Caco-2 (cell line): ENCODE measurements at regions not wholly inside any gene's neighbourhood (a gene's known extent, or its start where the extent isn't known, plus 50 kb on each side); places are given as distances from the start of the nearest gene placed in this dataset.

Experiments used
- BruUV-seq: library from RNA; stranded (reverse); fragments of 400-500 nt; replicated peaks from 2 replicates; lab custom pipeline; 2021; lab: Mats Ljungman, UMichigan
- CTCF ChIA-PET: fragments of 300-600 bp; sonication (Branson Sonifier 250); formaldehyde crosslinking; loops from one replicate; lab custom pipeline; 2022; ENCODE audit warnings: antibody characterized with exemption; lab: Charles Lee
- POLR2A ChIA-PET: fragments of 300-600 bp; sonication (Branson Sonifier 250); formaldehyde crosslinking; loops from one replicate; lab custom pipeline; 2022; ENCODE audit warnings: antibody characterized with exemption; lab: Charles Lee
- DNase-seq, 2 experiments: peaks; one replicate each; pipeline versions ENCODE4 v3.0.0 to v3.0.0-alpha.2; 2020 to 2022
- H3K27me3 ChIP-seq: replicated peaks from 2 replicates; pipeline ENCODE4 v1.6.0; 2011; ENCODE audit warnings: low read length; ENCODE audit not compliant: control insufficient read depth, insufficient read depth
- H3K36me3 ChIP-seq: 2 replicates; pipeline ENCODE4 v1.5.1; 2011; ENCODE audit warnings: low read length; ENCODE audit not compliant: control insufficient read depth, insufficient read depth
- H3K4me1 ChIP-seq: fragments of 250-450 bp; sonication (Bioruptor Pico); 2 replicates; pipeline ENCODE4 v1.5.1; 2020; ENCODE audit warnings: mild to moderate bottlenecking
- H3K4me3 ChIP-seq: 2 replicates; pipeline ENCODE4 v1.5.1; 2011; ENCODE audit warnings: low read depth, mild to moderate bottlenecking, control low read depth, low read length
- H3K9me3 ChIP-seq: fragments of 250-450 bp; sonication (Bioruptor Pico); 2 replicates; pipeline ENCODE4 v1.5.1; 2020; ENCODE audit warnings: mild to moderate bottlenecking, moderate library complexity
- H3K27ac Mint-ChIP-seq: one replicate; pipeline ENCODE4 v1.8.0; 2022; ENCODE audit warnings: mixed read lengths; ENCODE audit not compliant: unreplicated experiment
- H3K27me3 Mint-ChIP-seq: one replicate; pipeline ENCODE4 v1.8.0; 2022; ENCODE audit warnings: mixed read lengths; ENCODE audit not compliant: insufficient read depth, unreplicated experiment
- H3K36me3 Mint-ChIP-seq: one replicate; pipeline ENCODE4 v1.8.0; 2022; ENCODE audit warnings: mild to moderate bottlenecking, mixed read lengths; ENCODE audit not compliant: insufficient read depth, unreplicated experiment
- H3K4me1 Mint-ChIP-seq: one replicate; pipeline ENCODE4 v1.8.0; 2022; ENCODE audit warnings: low read depth, mixed read lengths; ENCODE audit not compliant: unreplicated experiment
- H3K4me3 Mint-ChIP-seq: one replicate; pipeline ENCODE4 v1.8.0; 2022; ENCODE audit warnings: mild to moderate bottlenecking, moderate library complexity, mixed read lengths; ENCODE audit not compliant: unreplicated experiment
- H3K9me3 Mint-ChIP-seq: one replicate; pipeline ENCODE4 v1.8.0; 2022; ENCODE audit warnings: mixed read lengths; ENCODE audit not compliant: unreplicated experiment
- intact Hi-C: fragments of 100-400 bp; cut with micrococcal nuclease; formaldehyde crosslinking; loops from one replicate; pipeline ENCODE4 v1.10.0; 2022; ENCODE audit not compliant: unreplicated experiment
- TF ChIP-seq, protein P1 (sequence below), 2 experiments: fragments of 200-600 bp in 1 of 2; IDR thresholded peaks; 1 replicate in 1 of 2; 2 replicates in 1 of 2; pipeline versions ENCODE4 v1.5.1 to v1.8.0; 2011 to 2022; ENCODE audit warnings: antibody characterized with exemption in 1 of 2, control low read depth in 1 of 2, inconsistent platforms in 1 of 2, low read depth in 1 of 2, low read length in 1 of 2, mild to moderate bottlenecking in 1 of 2, moderate library complexity in 1 of 2; ENCODE audit not compliant: insufficient read depth in 1 of 2, severe bottlenecking in 1 of 2, unreplicated experiment in 1 of 2

DNA sequence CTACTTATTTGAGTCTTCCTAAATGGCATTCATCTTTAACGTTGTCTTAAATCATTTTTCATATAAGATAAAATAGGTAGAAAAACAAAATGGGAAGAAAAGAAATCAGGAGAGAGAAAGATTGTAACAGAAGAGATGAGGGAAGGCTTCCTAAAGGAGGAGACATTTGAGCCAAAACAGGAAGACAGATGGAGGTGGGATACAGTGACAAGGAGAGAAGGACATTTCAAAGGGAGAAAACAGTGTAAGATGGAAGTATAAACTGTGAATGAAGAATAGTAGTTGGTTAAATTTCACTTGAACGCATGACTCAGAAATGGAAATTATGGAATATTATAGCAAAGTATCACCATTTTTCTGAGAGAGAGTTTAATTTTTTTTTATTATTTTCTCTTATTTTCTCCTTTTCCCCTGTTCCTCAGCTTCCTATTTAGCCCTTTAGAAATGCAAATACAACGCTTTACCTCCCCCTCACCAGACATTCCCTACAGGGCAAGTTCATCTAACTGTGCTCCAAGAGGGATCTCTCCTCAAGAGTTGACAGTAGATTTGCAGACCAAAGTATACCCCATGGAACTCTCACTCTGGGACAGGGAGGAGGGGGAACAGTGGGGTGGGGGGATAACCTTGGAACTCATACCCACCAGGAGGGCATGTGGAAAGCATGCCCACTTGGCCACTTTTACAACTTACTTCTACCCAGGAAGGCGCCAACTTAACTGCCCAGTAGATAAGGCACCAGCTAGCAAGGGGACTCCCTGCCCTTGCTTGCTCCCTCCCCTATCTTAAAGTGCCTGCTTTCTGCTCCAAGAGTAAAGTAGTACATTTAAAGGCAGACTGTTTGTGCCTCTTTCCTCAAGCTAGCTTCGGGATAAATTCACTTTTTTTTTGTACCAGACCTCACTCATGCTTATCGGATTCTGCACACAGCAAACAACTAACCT lies 304.7 kb upstream of the POU5F2 start:
- BruUV-seq: no TSS peak
- H3K36me3 ChIP-seq: no peaks in the 10 kb centered on the region
- no peak for DNase-seq

DNA sequence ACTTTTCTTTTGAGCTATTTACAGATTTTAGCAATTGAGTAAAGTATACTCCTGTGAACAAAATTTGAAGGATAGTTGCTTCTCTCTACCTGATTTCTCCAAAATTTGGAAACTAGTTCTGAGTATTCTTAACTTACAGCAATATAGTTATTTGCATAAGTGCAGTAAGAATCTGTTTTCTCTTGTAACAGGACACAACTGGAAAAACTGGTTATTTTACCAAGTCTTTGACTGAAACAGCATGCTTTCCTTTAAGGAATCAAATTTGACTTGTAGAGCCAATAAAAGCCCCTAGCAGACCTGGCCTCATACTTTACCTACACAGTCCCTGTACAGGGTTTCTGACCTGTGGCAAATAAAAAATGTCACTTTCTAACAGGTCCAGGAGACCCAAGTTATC lies 301.9 kb upstream of the POU5F2 start:
- TF ChIP-seq, protein P1, sequence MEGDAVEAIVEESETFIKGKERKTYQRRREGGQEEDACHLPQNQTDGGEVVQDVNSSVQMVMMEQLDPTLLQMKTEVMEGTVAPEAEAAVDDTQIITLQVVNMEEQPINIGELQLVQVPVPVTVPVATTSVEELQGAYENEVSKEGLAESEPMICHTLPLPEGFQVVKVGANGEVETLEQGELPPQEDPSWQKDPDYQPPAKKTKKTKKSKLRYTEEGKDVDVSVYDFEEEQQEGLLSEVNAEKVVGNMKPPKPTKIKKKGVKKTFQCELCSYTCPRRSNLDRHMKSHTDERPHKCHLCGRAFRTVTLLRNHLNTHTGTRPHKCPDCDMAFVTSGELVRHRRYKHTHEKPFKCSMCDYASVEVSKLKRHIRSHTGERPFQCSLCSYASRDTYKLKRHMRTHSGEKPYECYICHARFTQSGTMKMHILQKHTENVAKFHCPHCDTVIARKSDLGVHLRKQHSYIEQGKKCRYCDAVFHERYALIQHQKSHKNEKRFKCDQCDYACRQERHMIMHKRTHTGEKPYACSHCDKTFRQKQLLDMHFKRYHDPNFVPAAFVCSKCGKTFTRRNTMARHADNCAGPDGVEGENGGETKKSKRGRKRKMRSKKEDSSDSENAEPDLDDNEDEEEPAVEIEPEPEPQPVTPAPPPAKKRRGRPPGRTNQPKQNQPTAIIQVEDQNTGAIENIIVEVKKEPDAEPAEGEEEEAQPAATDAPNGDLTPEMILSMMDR (IDR thresholded peaks at IDR 0.05; ENCODE audit: insufficient read depth in 1 of 2, low read depth in 1 of 2, low read length in 1 of 2, severe bottlenecking in 1 of 2, unreplicated experiment in 1 of 2): no peak
- Mint-ChIP-seq H3K36me3 (no peaks in the 10 kb centered on the region), H3K4me3 (no peak overlapping the region), H3K27me3 (no peaks in the 10 kb centered on the region), H3K27ac (no peak overlapping the region), H3K9me3 (no peaks in the 10 kb centered on the region), H3K4me1 (peaks cover 17% of the 10 kb centered on the region)
- Histone ChIP-seq H3K36me3 (no peaks in the 10 kb centered on the region), H3K4me1 (peaks cover 22% of the 10 kb centered on the region), H3K4me3 (no peak overlapping the region), H3K9me3 (no peaks in the 10 kb centered on the region), H3K27me3 (no peaks in the 10 kb centered on the region)
- DNase-seq: no peak
- POLR2A ChIA-PET: no interaction called here
- BruUV-seq: no TSS peak
- CTCF ChIA-PET: no interaction called here
- intact Hi-C loops: no loop called here

More for the DNA sequence above, 304.7 kb upstream of the POU5F2 start:
- CTCF ChIA-PET: no interaction called here
- Mint-ChIP-seq H3K27ac (no peak overlapping the region), H3K9me3 (no peaks in the 10 kb centered on the region), H3K4me3 (no peak overlapping the region), H3K4me1 (peaks cover 8% of the 10 kb centered on the region), H3K36me3 (no peaks in the 10 kb centered on the region), H3K27me3 (no peaks in the 10 kb centered on the region)
- Histone ChIP-seq H3K27me3 (no peaks in the 10 kb centered on the region), H3K4me3 (no peak overlapping the region), H3K4me1 (peaks cover 19% of the 10 kb centered on the region), H3K9me3 (no peaks in the 10 kb centered on the region)
- POLR2A ChIA-PET: no interaction called here
- intact Hi-C loops: no loop called here
- TF ChIP-seq, protein P1 (IDR thresholded peaks at IDR 0.05; ENCODE audit: insufficient read depth in 1 of 2, low read depth in 1 of 2, low read length in 1 of 2, severe bottlenecking in 1 of 2, unreplicated experiment in 1 of 2): no peak

DNA sequence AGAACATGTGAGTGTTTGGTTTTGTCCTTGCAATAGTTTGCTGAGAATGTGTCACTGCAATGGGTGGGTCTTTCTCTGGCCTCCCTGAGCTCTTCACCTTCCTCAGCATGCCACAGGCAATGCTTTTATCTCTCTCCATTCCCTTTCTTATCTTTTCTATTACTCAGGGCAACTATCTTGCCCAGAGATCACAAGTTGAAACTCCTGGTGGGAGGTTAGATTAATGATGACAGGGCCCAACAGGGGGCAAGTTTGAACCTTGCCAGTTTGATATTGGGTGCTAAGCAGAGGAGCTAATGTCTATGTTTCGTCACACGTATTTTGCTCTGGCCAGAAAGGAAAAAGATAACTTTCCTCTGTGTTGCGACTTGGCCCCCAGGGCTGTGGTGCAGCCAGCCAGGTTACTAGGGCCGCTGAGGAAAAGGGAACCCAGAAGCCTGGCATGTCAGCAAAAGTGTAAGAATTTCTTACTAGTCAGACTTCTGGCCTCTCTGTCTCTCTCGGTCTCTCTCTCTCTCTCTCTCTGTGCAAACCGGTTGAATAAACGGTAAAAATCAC lies 299.3 kb upstream of the POU5F2 start:
- H3K27me3 ChIP-seq: no peaks in the 10 kb centered on the region
- H3K27ac Mint-ChIP-seq: peak overlapping the region; percentile 12
- TF ChIP-seq, protein P1 (IDR thresholded peaks at IDR 0.05; ENCODE audit: insufficient read depth in 1 of 2, low read depth in 1 of 2, low read length in 1 of 2, severe bottlenecking in 1 of 2, unreplicated experiment in 1 of 2): no peak
- H3K36me3 ChIP-seq: no peaks in the 10 kb centered on the region
- DNase-seq: peak in 1 of 2 experiments; percentile 5
- H3K9me3 Mint-ChIP-seq: no peaks in the 10 kb centered on the region
- peaks cover 22% of the 10 kb centered on the region for H3K4me1 ChIP-seq
- H3K36me3 Mint-ChIP-seq: no peaks in the 10 kb centered on the region
- intact Hi-C loops: no loop called here
- POLR2A ChIA-PET: no interaction called here
- BruUV-seq: no TSS peak
- H3K9me3 ChIP-seq: no peaks in the 10 kb centered on the region
- H3K4me3 ChIP-seq: no peak overlapping the region
- H3K4me1 Mint-ChIP-seq: peaks cover 17% of the 10 kb centered on the region
- CTCF ChIA-PET: no interaction called here
- no peak overlapping the region for H3K4me3 Mint-ChIP-seq
- H3K27me3 Mint-ChIP-seq: no peaks in the 10 kb centered on the region
